ENCODE measurements at regions not wholly inside any gene's neighbourhood (a gene's known extent, or its start where the extent isn't known, plus 50 kb on each side); places are given as distances from the start of the nearest gene placed in this dataset.

DNA sequence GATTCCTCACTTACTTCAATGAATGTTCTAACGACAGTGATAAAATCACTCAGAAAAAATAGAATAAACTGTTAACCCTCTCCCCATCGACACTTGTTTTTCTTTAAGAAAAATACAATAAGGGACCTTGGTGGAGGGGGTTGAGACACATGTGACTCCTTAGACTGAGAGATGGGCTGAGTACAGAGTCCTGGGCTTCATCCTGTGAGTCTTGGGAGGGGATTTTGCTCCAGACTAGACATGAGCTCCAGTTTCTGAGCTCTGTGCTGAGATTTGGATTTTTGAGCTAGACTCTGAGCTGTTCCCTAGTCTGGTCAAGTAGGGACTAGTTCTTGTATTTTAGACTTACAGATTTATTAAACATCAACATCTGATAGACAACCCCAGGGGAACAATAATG, 241.5 kb upstream of the MVB12B start:
- ChIA-PET POLR2A (ENCODE audit: low non-redundant PET) (no interaction called here), CTCF (no interaction called here)
- Histone ChIP-seq H3K27ac (ENCODE audit: low read depth, low read length, poor library complexity, severe bottlenecking) (no peak overlapping the region), H3K4me1 (ENCODE audit: insufficient read depth, low read length, poor library complexity, severe bottlenecking) (no peaks in the 10 kb centered on the region), H3K4me3 (ENCODE audit: low read depth, low read length, poor library complexity, severe bottlenecking) (no peak overlapping the region), H3K36me3 (ENCODE audit: insufficient read depth, low read length, poor library complexity, severe bottlenecking) (no peaks in the 10 kb centered on the region), H3K9me3 (ENCODE audit: low read depth, low read length, poor library complexity, severe bottlenecking) (no peaks in the 10 kb centered on the region), H3K27me3 (replicated peaks; ENCODE audit: insufficient read depth, low read depth, low read length, poor library complexity) (peaks cover 30% of the 10 kb centered on the region)
- intact Hi-C loops (cut with micrococcal nuclease; ENCODE audit: unreplicated experiment): no loop called here
- DNase-seq (ENCODE audit: low spot score): no peak
- no peak for TF ChIP-seq EZH2 (IDR thresholded peaks at IDR 0.05; ENCODE audit: borderline replicate concordance, low read depth, low read length, poor library complexity, severe bottlenecking)
- no peak for TF ChIP-seq CTCF (conservative IDR thresholded peaks at IDR 0.05; ENCODE audit: low read depth, low read length)
- BruUV-seq (replicated peaks): no TSS peak

DNA sequence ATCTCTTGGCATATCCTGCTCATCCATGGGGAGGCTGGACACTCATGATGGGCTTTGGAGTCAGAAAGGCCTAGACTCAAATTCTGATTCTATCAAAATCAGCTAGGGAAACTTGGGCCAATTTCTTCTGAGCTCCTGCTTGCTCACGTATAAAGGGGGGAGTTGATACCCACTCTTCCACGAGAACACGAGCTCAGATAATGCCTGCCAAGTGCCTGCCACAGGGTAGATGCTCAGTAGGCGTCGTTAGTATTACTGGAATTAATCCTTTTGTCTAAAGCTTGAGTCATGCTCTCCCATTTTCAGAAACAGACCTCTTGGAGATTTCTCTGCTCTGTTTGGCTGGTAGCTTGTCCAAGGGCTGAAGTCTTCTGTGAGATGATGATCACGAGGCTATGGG, 238.3 kb upstream of the MVB12B start:
- ChIA-PET CTCF (no interaction called here), POLR2A (ENCODE audit: low non-redundant PET) (interaction anchor here (0.6 kb wide), 1 partner anchor 631 kb away, joined by 4 read pairs; no protein-coding TSS in a partner anchor)
- H3K27ac ChIP-seq (ENCODE audit: low read depth, low read length, poor library complexity, severe bottlenecking): no peak overlapping the region
- BruUV-seq (replicated peaks): no TSS peak
- H3K4me1 ChIP-seq (ENCODE audit: insufficient read depth, low read length, poor library complexity, severe bottlenecking): no peaks in the 10 kb centered on the region
- no peak for DNase-seq (ENCODE audit: low spot score)
- H3K36me3 ChIP-seq (ENCODE audit: insufficient read depth, low read length, poor library complexity, severe bottlenecking): no peaks in the 10 kb centered on the region
- no peak for TF ChIP-seq CTCF (conservative IDR thresholded peaks at IDR 0.05; ENCODE audit: low read depth, low read length)
- TF ChIP-seq EZH2 (IDR thresholded peaks at IDR 0.05; ENCODE audit: borderline replicate concordance, low read depth, low read length, poor library complexity, severe bottlenecking): no peak
- no peaks in the 10 kb centered on the region for H3K9me3 ChIP-seq (ENCODE audit: low read depth, low read length, poor library complexity, severe bottlenecking)
- H3K27me3 ChIP-seq (replicated peaks; ENCODE audit: insufficient read depth, low read depth, low read length, poor library complexity): peaks cover 11% of the 10 kb centered on the region
- H3K4me3 ChIP-seq (ENCODE audit: low read depth, low read length, poor library complexity, severe bottlenecking): no peak overlapping the region
- intact Hi-C loops (cut with micrococcal nuclease; ENCODE audit: unreplicated experiment): no loop called here

DNA sequence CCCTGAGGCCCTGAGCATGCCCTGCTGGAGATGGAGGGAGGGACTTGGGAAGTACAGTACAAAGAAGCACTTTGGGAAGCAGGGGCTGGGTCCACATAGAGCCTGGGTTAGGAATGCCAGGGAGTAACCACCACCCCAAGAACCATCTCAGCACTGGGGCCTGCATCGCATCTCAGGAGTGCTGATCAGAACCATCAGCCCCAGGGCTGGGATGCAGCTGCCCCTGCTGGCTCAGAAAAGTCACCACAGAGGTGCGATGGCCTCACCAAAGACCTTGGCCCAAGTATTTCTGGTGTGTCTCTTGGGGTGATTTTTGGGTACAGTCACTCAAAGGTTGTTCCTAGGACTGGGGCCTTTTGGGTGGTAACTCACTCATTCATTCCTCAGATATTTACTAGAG, 236.8 kb upstream of the MVB12B start:
- H3K4me1 ChIP-seq (ENCODE audit: insufficient read depth, low read length, poor library complexity, severe bottlenecking): no peaks in the 10 kb centered on the region
- no TSS peak for BruUV-seq (replicated peaks)
- H3K9me3 ChIP-seq (ENCODE audit: low read depth, low read length, poor library complexity, severe bottlenecking): no peaks in the 10 kb centered on the region
- H3K4me3 ChIP-seq (ENCODE audit: low read depth, low read length, poor library complexity, severe bottlenecking): no peak overlapping the region
- intact Hi-C loops (cut with micrococcal nuclease; ENCODE audit: unreplicated experiment): no loop called here
- CTCF ChIA-PET: no interaction called here
- H3K36me3 ChIP-seq (ENCODE audit: insufficient read depth, low read length, poor library complexity, severe bottlenecking): no peaks in the 10 kb centered on the region
- peaks cover 7% of the 10 kb centered on the region for H3K27me3 ChIP-seq (replicated peaks; ENCODE audit: insufficient read depth, low read depth, low read length, poor library complexity)
- TF ChIP-seq CTCF (conservative IDR thresholded peaks at IDR 0.05; ENCODE audit: low read depth, low read length): no peak
- no peak for TF ChIP-seq EZH2 (IDR thresholded peaks at IDR 0.05; ENCODE audit: borderline replicate concordance, low read depth, low read length, poor library complexity, severe bottlenecking)
- POLR2A ChIA-PET (ENCODE audit: low non-redundant PET): no interaction called here
- H3K27ac ChIP-seq (ENCODE audit: low read depth, low read length, poor library complexity, severe bottlenecking): no peak overlapping the region
- DNase-seq (ENCODE audit: low spot score): no peak
